DND-41 (cell line): ENCODE measurements at regions not wholly inside any gene's neighbourhood (a gene's known extent, or its start where the extent isn't known, plus 50 kb on each side); places are given as distances from the start of the nearest gene placed in this dataset.
"Not testable (repeated sequence)": the region's sequence is repeated elsewhere in the genome, so short reads cannot be mapped to it uniquely, and the experiment has no call there.

ENCODE experiments used
- ATAC-seq: fragments of 200-7000 bp; cut with Tn5 transposase; 3 replicates; pipeline ENCODE4 v1.9.1; 2021; ENCODE audit warnings: low read depth; ENCODE audit not compliant: insufficient read depth
- DNase-seq: peaks from one replicate; pipeline ENCODE4 v3.0.0-alpha.2; 2020
- H2AFZ ChIP-seq: 2 replicates; pipeline ENCODE4 v1.6.0; 2012; ENCODE audit warnings: low read depth, low read length
- H3K27ac ChIP-seq: 2 replicates; pipeline ENCODE4 v1.5.1; 2012; ENCODE audit warnings: low read length, inconsistent platforms
- H3K27me3 ChIP-seq: fragments of 200-600 bp; sonication (generic); 2 replicates; pipeline ENCODE4 v1.6.0; 2012; ENCODE audit warnings: low read length, mild to moderate bottlenecking, inconsistent platforms; ENCODE audit not compliant: insufficient read depth, poor library complexity
- H3K36me3 ChIP-seq: 2 replicates; pipeline ENCODE4 v1.5.1; 2012; ENCODE audit warnings: low read length, inconsistent platforms; ENCODE audit not compliant: insufficient read depth
- H3K4me1 ChIP-seq: 2 replicates; pipeline ENCODE4 v1.5.1; 2012; ENCODE audit warnings: mild to moderate bottlenecking, low read length; ENCODE audit not compliant: insufficient read depth
- H3K4me2 ChIP-seq: 2 replicates; pipeline ENCODE4 v1.6.0; 2012; ENCODE audit warnings: mild to moderate bottlenecking, moderate library complexity, low read length, inconsistent platforms; ENCODE audit not compliant: insufficient read depth
- H3K4me3 ChIP-seq, 2 experiments: fragments of 200-600 bp in 1 of 2; shearing (Covaris generic) in 1 of 2; 2 replicates each; pipeline ENCODE4 v1.5.1; 2012 to 2016; ENCODE audit warnings: inconsistent platforms in 2 of 2, low read length in 2 of 2, mild to moderate bottlenecking in 2 of 2, low read depth in 1 of 2, moderate library complexity in 1 of 2
- H3K79me2 ChIP-seq: 2 replicates; pipeline ENCODE4 v1.6.0; 2012; ENCODE audit warnings: low read length, inconsistent platforms; ENCODE audit not compliant: insufficient read depth
- H3K9ac ChIP-seq: 2 replicates; pipeline ENCODE4 v1.6.0; 2012; ENCODE audit warnings: low read depth, mild to moderate bottlenecking, inconsistent platforms, low read length, moderate library complexity
- H3K9me3 ChIP-seq: 2 replicates; pipeline ENCODE4 v1.5.1; 2012; ENCODE audit warnings: low read length, moderate library complexity, mild to moderate bottlenecking, inconsistent platforms; ENCODE audit not compliant: insufficient read depth, severe bottlenecking
- H4K20me1 ChIP-seq: 2 replicates; pipeline ENCODE4 v1.6.0; 2012; ENCODE audit warnings: low read length; ENCODE audit not compliant: insufficient read depth
- CTCF ChIP-seq: IDR thresholded peaks from 2 replicates; pipeline ENCODE4 v1.5.1; 2012; ENCODE audit warnings: borderline replicate concordance, low read length, moderate library complexity, mild to moderate bottlenecking; ENCODE audit not compliant: poor library complexity, severe bottlenecking; ENCODE audit errors: extremely low read depth
- EZH2 ChIP-seq: IDR thresholded peaks from 3 replicates; pipeline ENCODE4 v1.6.1; 2012; ENCODE audit warnings: borderline replicate concordance, low read depth, mild to moderate bottlenecking, moderate library complexity, low read length, inconsistent platforms; ENCODE audit not compliant: severe bottlenecking

DNA sequence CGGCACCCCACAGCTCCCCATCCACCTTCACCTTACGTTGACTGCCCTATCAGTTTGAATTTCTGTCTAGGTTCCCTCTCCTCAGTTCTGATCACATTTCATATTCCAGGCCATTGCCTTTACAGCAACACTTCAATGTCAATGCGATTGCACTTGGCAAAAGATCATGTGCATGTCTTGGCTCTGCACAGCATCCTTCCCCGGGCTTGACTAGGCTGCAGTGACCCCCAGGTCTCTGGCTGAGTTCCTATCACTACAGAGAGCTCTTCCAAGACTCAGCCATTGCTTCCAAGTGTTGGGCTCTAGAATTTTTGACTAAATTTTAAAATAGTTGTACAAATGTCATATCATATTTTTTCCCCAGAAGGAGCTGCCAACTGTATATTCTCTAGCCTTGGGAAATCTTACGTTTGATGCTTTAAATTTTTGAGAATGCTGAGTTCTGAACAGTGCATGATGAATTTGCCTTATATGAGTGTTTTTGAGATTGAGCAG is 103.8 kb upstream of the NEDD4L start:
- H3K79me2 ChIP-seq: no peaks in the 10 kb centered on the region
- TF ChIP-seq CTCF: no peak
- no peak for TF ChIP-seq EZH2

DNA sequence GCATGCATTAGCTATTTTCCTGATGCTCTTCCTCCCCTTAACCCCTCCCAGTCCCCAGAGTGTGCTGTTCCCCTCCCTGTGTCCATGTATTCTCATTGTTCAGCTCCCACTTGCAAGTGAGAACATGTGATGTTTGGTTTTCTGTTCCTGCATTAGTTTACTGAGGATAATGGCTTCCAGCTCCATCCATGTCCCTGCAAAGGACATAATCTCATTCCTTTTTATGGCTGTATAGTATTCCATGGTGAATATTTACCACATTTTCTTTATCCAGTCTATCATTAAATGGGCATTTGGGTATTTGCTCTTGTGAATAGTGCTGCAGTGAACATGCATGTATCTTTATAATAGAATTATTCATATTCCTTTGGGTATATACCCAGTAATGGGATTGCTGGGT is 109.7 kb upstream of the NEDD4L start:
- not testable (repeated sequence) for ATAC-seq, H3K79me2 ChIP-seq, H3K4me2 ChIP-seq, H3K4me3 ChIP-seq, H3K36me3 ChIP-seq, H3K9ac ChIP-seq, DNase-seq, H4K20me1 ChIP-seq, H2AFZ ChIP-seq, H3K4me1 ChIP-seq, H3K27ac ChIP-seq, H3K9me3 ChIP-seq, H3K27me3 ChIP-seq

More for the DNA sequence above, 103.8 kb upstream of the NEDD4L start:
- no peak overlapping the region for H2AFZ ChIP-seq
- no peak for ATAC-seq
- no peaks in the 10 kb centered on the region for H3K36me3 ChIP-seq
- no peak for DNase-seq
- H3K4me2 ChIP-seq: no peak overlapping the region
- H3K4me3 ChIP-seq: no peak overlapping the region
- H3K9ac ChIP-seq: no peak overlapping the region
- no peaks in the 10 kb centered on the region for H3K4me1 ChIP-seq
- no peak overlapping the region for H3K27ac ChIP-seq
- no peaks in the 10 kb centered on the region for H4K20me1 ChIP-seq
- H3K27me3 ChIP-seq: no peaks in the 10 kb centered on the region
- H3K9me3 ChIP-seq: no peaks in the 10 kb centered on the region

DNA sequence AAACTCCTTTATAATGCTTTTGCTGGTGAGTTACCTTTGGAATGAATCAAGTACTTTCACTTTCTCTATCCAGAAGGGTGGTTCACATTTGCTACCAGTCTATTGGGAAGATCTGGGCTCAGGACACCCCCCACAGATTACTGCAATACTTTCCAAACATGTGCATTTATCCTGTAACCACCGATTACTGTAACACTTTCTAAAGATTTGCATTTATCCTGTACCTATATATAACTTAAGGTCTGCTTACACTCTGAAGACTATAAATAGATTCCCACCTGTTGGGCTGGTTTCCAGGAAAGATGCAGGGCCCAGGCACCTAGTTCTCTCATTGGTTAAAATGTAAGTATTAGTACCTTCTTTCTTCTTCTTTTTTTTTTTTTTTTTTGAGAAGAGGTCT is 113.0 kb upstream of the NEDD4L start:
- Histone ChIP-seq H3K9me3 (no peaks in the 10 kb centered on the region), H3K79me2 (no peaks in the 10 kb centered on the region), H3K9ac (no peak overlapping the region), H3K36me3 (no peaks in the 10 kb centered on the region), H2AFZ (no peak overlapping the region), H3K4me1 (no peaks in the 10 kb centered on the region), H3K4me3 (no peak overlapping the region), H3K4me2 (no peak overlapping the region), H3K27me3 (peaks cover 2% of the 10 kb centered on the region), H3K27ac (no peak overlapping the region), H4K20me1 (no peaks in the 10 kb centered on the region)
- TF ChIP-seq CTCF: no peak
- no peak for TF ChIP-seq EZH2
- no peak for ATAC-seq
- DNase-seq: no peak

- TF ChIP-seq EZH2 (no peak), CTCF (no peak)
- no peak overlapping the region for H3K4me3 ChIP-seq
- no peaks in the 10 kb centered on the region for H3K36me3 ChIP-seq
- no peaks in the 10 kb centered on the region for H3K79me2 ChIP-seq
- H3K27me3 ChIP-seq: peaks cover 2% of the 10 kb centered on the region
- H3K4me1 ChIP-seq: no peaks in the 10 kb centered on the region
- H4K20me1 ChIP-seq: no peaks in the 10 kb centered on the region
- H3K4me2 ChIP-seq: no peak overlapping the region
- no peak for ATAC-seq
- no peak overlapping the region for H3K27ac ChIP-seq
- no peak for DNase-seq
- H3K9me3 ChIP-seq: no peaks in the 10 kb centered on the region
- no peak overlapping the region for H3K9ac ChIP-seq
- H2AFZ ChIP-seq: no peak overlapping the region
Measured at GRCh38 chr18:57930476-57930875, 113.5 kb upstream of the NEDD4L start.
